ENCODE measurements at regions not wholly inside any gene's neighbourhood (a gene's known extent, or its start where the extent isn't known, plus 50 kb on each side); places are given as distances from the start of the nearest gene placed in this dataset.

DNA sequence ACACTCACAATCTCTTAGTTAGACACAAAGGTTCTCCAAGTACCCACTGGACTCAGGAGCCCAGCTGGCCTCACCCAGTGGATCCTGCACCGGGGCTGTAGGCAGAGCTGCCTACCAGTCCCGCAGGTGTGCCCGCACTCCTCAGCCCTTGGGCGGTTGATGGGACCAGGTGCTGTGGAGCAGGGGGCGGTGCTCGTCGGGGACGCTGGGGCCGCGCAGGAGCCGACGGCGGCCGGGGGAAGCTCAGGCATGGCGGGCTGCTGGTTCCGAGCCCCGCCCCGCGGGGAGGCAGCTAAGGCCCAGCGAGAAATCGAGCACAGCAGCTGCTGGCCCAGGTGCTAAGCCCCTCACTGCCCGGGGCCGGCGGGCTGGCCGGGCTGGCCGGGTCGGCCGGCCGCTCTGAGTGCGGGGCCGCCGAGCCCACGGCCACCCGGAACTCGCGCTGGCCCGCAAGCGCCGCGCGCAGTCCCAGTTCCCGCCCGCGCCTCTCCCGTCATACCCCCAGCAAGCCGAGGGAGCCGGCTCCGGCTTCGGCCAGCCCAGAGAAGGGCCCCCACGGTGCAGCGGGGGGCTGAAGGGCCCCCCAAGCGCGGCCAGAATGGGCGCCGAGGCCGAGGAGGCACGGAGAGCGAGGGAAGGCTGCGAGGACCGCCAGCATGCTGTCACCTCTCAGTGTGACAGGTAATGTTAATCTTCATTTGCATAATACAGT is 506.8 kb downstream of the LRFN5 start:
- in situ Hi-C loops (cut with MboI; ENCODE audit: low pct_ligation_motif_present in 1 of 4, low pct_unique_long_range_greater_than_20kb in 1 of 4, low sequenced_read_pairs in 3 of 4) (no loop called here), intact Hi-C loops (cut with DNase I; ENCODE audit: low total_unique reads) (no loop called here)
- Histone ChIP-seq H3K27me3 (no peaks in the 10 kb centered on the region), H3K27ac (no peak overlapping the region), H3K9me3 (peaks cover 0 to 6% of the 10 kb centered on the region in 2 donors), H3K4me1 (no peaks in the 10 kb centered on the region), H3K36me3 (no peaks in the 10 kb centered on the region), H3K4me3 (no peak overlapping the region)
- DNase-seq, result no peak
- no peak for TF ChIP-seq CTCF (IDR thresholded peaks at IDR 0.05)
- no peak for TF ChIP-seq POLR2AphosphoS5 (IDR thresholded peaks at IDR 0.05)
- no peak for TF ChIP-seq EP300 (IDR thresholded peaks at IDR 0.05; ENCODE audit: low read depth)
- no peak for TF ChIP-seq POLR2A (IDR thresholded peaks at IDR 0.05)
- 92% methylated on average over 57 of the region's 60 CpGs; no CpG with 5 or more reads in 1 of the 2 donors for WGBS, 2 donors (ENCODE audit: low coverage in 1 of 2)

GRCh38 chr14:42112108-42112507 is 505.4 kb downstream of the LRFN5 start:
- intact Hi-C loops (cut with DNase I; ENCODE audit: low total_unique reads), result no loop called here
- WGBS, 2 donors (ENCODE audit: low coverage in 1 of 2), result 94 to 96% methylated on average over 3 to 7 of the region's 7 CpGs
- no peak for DNase-seq
- Histone ChIP-seq H3K4me3 (no peak overlapping the region), H3K27ac (no peak overlapping the region), H3K27me3 (no peaks in the 10 kb centered on the region), H3K4me1 (no peaks in the 10 kb centered on the region), H3K9me3 (peaks cover 0 to 6% of the 10 kb centered on the region in 2 donors), H3K36me3 (no peaks in the 10 kb centered on the region)
- TF ChIP-seq EP300 (IDR thresholded peaks at IDR 0.05; ENCODE audit: low read depth) (no peak), POLR2AphosphoS5 (IDR thresholded peaks at IDR 0.05) (no peak), CTCF (IDR thresholded peaks at IDR 0.05) (no peak), POLR2A (IDR thresholded peaks at IDR 0.05) (no peak)
- in situ Hi-C loops (cut with MboI; ENCODE audit: low pct_ligation_motif_present in 1 of 4, low pct_unique_long_range_greater_than_20kb in 1 of 4, low sequenced_read_pairs in 3 of 4), result no loop called here

- Histone ChIP-seq H3K4me1 (no peaks in the 10 kb centered on the region), H3K27me3 (no peaks in the 10 kb centered on the region), H3K36me3 (no peaks in the 10 kb centered on the region), H3K9me3 (peaks cover 0 to 6% of the 10 kb centered on the region in 2 donors), H3K4me3 (no peak overlapping the region), H3K27ac (no peak overlapping the region)
- intact Hi-C loops (cut with DNase I; ENCODE audit: low total_unique reads) (no loop called here), in situ Hi-C loops (cut with MboI; ENCODE audit: low pct_ligation_motif_present in 1 of 4, low pct_unique_long_range_greater_than_20kb in 1 of 4, low sequenced_read_pairs in 3 of 4) (no loop called here)
- no peak for TF ChIP-seq CTCF (IDR thresholded peaks at IDR 0.05)
- TF ChIP-seq POLR2AphosphoS5 (IDR thresholded peaks at IDR 0.05), result no peak
- TF ChIP-seq POLR2A (IDR thresholded peaks at IDR 0.05), result no peak
- TF ChIP-seq EP300 (IDR thresholded peaks at IDR 0.05; ENCODE audit: low read depth), result no peak
- DNase-seq, result no peak
- WGBS, 2 donors (ENCODE audit: low coverage in 1 of 2), result 100% methylated on average over 2 of the region's 2 CpGs; no CpG with 5 or more reads in 1 of the 2 donors
These were observed 504.7 kb downstream of the LRFN5 start for GRCh38 chr14:42111355-42111754.

GRCh38 chr14:42110167-42110566 is 503.5 kb downstream of the LRFN5 start:
- in situ Hi-C loops (cut with MboI; ENCODE audit: low pct_ligation_motif_present in 1 of 4, low pct_unique_long_range_greater_than_20kb in 1 of 4, low sequenced_read_pairs in 3 of 4), result no loop called here
- no peaks in the 10 kb centered on the region for H3K27me3 ChIP-seq
- no peaks in the 10 kb centered on the region for H3K4me1 ChIP-seq
- no peak overlapping the region for H3K27ac ChIP-seq
- H3K4me3 ChIP-seq, result no peak overlapping the region
- H3K36me3 ChIP-seq, result no peaks in the 10 kb centered on the region
- DNase-seq, result no peak
- intact Hi-C loops (cut with DNase I; ENCODE audit: low total_unique reads), result no loop called here
- WGBS, 2 donors (ENCODE audit: low coverage in 1 of 2), result 67 to 81% methylated on average over 1 of the region's 1 CpG
- TF ChIP-seq CTCF (IDR thresholded peaks at IDR 0.05), result peak in 1 of 5 experiments; percentile 18
- TF ChIP-seq POLR2AphosphoS5 (IDR thresholded peaks at IDR 0.05), result no peak
- peaks cover 0 to 6% of the 10 kb centered on the region in 2 donors for H3K9me3 ChIP-seq
